ENCODE measurements at regions not wholly inside any gene's neighbourhood (a gene's known extent, or its start where the extent isn't known, plus 50 kb on each side); places are given as distances from the start of the nearest gene placed in this dataset.

- Histone ChIP-seq H3K36me3 (ENCODE audit: control insufficient read depth, insufficient read depth, low read length) (no peaks in the 10 kb centered on the region), H3K27me3 (ENCODE audit: control insufficient read depth, insufficient read depth, low read length) (no peaks in the 10 kb centered on the region), H4K20me1 (ENCODE audit: control insufficient read depth, extremely low read depth, insufficient read depth, low read length) (no peaks in the 10 kb centered on the region), H3K9ac (ENCODE audit: insufficient read depth, low read length) (no peak overlapping the region), H3K4me3 (replicated peaks in 1 of 4; ENCODE audit: control extremely low read depth in 1 of 4, insufficient read depth in 1 of 4, low read depth in 3 of 4, low read length in 4 of 4) (no peak overlapping the region), H3K27ac (ENCODE audit: insufficient read depth, low read length) (no peak overlapping the region), H3K9me3 (ENCODE audit: control insufficient read depth, insufficient read depth, low read depth, low read length) (no peaks in the 10 kb centered on the region), H3K4me1 (ENCODE audit: control insufficient read depth, extremely low read depth, insufficient read depth, low read length) (no peaks in the 10 kb centered on the region), H3K4me2 (ENCODE audit: extremely low read depth, insufficient read depth, low read length) (no peak overlapping the region), H3K79me2 (ENCODE audit: control insufficient read depth, insufficient read depth, low read length) (no peaks in the 10 kb centered on the region), H2AFZ (ENCODE audit: low read length) (no peak overlapping the region)
- TF ChIP-seq CTCF (conservative IDR thresholded peaks at IDR 0.05 in 1 of 2, IDR thresholded peaks at IDR 0.05 in 1 of 2; ENCODE audit: low read depth in 1 of 2, low read length in 2 of 2): no peak
- TF ChIP-seq EZH2 (IDR thresholded peaks at IDR 0.05; ENCODE audit: low read length, missing control alignments): no peak
- no peak for DNase-seq (ENCODE audit: low read depth in 2 of 2)
These were observed 505.2 kb downstream of the CBLN4 start for GRCh38 chr20:55500130-55500529.

GRCh38 chr20:55488593-55488992 is 516.7 kb downstream of the CBLN4 start:
- H3K27me3 ChIP-seq (ENCODE audit: control insufficient read depth, insufficient read depth, low read length): no peaks in the 10 kb centered on the region
- H4K20me1 ChIP-seq (ENCODE audit: control insufficient read depth, extremely low read depth, insufficient read depth, low read length): no peaks in the 10 kb centered on the region
- no peak overlapping the region for H3K4me2 ChIP-seq (ENCODE audit: extremely low read depth, insufficient read depth, low read length)
- no peaks in the 10 kb centered on the region for H3K4me1 ChIP-seq (ENCODE audit: control insufficient read depth, extremely low read depth, insufficient read depth, low read length)
- no peak overlapping the region for H2AFZ ChIP-seq (ENCODE audit: low read length)
- DNase-seq (ENCODE audit: low read depth in 2 of 2): no peak
- H3K27ac ChIP-seq (ENCODE audit: insufficient read depth, low read length): no peak overlapping the region
- no peak overlapping the region for H3K4me3 ChIP-seq (replicated peaks in 1 of 4; ENCODE audit: control extremely low read depth in 1 of 4, insufficient read depth in 1 of 4, low read depth in 3 of 4, low read length in 4 of 4)
- H3K9ac ChIP-seq (ENCODE audit: insufficient read depth, low read length): no peak overlapping the region
- H3K36me3 ChIP-seq (ENCODE audit: control insufficient read depth, insufficient read depth, low read length): no peaks in the 10 kb centered on the region
- TF ChIP-seq EZH2 (IDR thresholded peaks at IDR 0.05; ENCODE audit: low read length, missing control alignments): no peak
- TF ChIP-seq CTCF (conservative IDR thresholded peaks at IDR 0.05 in 1 of 2, IDR thresholded peaks at IDR 0.05 in 1 of 2; ENCODE audit: low read depth in 1 of 2, low read length in 2 of 2): no peak
- no peaks in the 10 kb centered on the region for H3K9me3 ChIP-seq (ENCODE audit: control insufficient read depth, insufficient read depth, low read depth, low read length)
- H3K79me2 ChIP-seq (ENCODE audit: control insufficient read depth, insufficient read depth, low read length): no peaks in the 10 kb centered on the region

DNA sequence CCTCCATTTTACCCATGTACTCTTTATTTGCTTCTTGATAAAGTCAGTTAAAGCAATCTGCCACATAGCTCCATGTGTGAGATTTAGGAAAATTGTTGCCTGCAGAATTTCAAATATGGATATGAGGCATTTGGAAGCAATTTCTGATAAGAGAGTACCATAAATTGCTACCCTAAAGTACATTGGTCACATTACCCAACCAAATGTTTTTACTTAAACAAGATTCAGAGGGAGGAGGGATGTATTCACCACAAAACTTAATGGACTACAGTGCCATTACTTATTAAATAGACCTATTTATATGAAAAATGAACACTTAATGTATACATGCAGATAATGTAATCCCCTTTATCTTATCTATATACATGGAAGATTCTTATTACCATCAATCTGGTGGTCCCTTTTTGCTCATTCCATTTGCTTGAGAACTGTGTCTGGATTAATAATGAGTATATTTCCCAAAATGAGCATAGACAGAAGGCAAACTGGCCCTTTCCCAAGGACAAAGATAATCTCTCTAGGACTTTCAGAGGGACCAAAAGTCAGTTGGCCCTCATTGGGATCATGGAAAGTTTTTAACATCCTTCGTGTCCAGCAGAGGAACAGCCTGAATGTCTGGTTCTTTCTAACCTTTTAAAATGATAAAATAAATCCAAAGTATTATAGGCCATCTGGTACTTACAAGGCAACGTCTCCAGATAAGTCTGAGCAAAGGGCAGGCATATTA is 526.4 kb downstream of the CBLN4 start:
- Histone ChIP-seq H2AFZ (ENCODE audit: low read length) (no peak overlapping the region), H3K9ac (ENCODE audit: insufficient read depth, low read length) (no peak overlapping the region), H3K4me2 (ENCODE audit: extremely low read depth, insufficient read depth, low read length) (no peak overlapping the region), H3K36me3 (ENCODE audit: control insufficient read depth, insufficient read depth, low read length) (no peaks in the 10 kb centered on the region), H3K4me1 (ENCODE audit: control insufficient read depth, extremely low read depth, insufficient read depth, low read length) (no peaks in the 10 kb centered on the region), H3K27me3 (ENCODE audit: control insufficient read depth, insufficient read depth, low read length) (no peaks in the 10 kb centered on the region), H4K20me1 (ENCODE audit: control insufficient read depth, extremely low read depth, insufficient read depth, low read length) (no peaks in the 10 kb centered on the region), H3K27ac (ENCODE audit: insufficient read depth, low read length) (no peak overlapping the region), H3K9me3 (ENCODE audit: control insufficient read depth, insufficient read depth, low read depth, low read length) (no peaks in the 10 kb centered on the region), H3K4me3 (replicated peaks in 1 of 4; ENCODE audit: control extremely low read depth in 1 of 4, insufficient read depth in 1 of 4, low read depth in 3 of 4, low read length in 4 of 4) (no peak overlapping the region), H3K79me2 (ENCODE audit: control insufficient read depth, insufficient read depth, low read length) (no peaks in the 10 kb centered on the region)
- no peak for DNase-seq (ENCODE audit: low read depth in 2 of 2)
- TF ChIP-seq CTCF (conservative IDR thresholded peaks at IDR 0.05 in 1 of 2, IDR thresholded peaks at IDR 0.05 in 1 of 2; ENCODE audit: low read depth in 1 of 2, low read length in 2 of 2): no peak
- no peak for TF ChIP-seq EZH2 (IDR thresholded peaks at IDR 0.05; ENCODE audit: low read length, missing control alignments)

All from fibroblast of lung (primary cell).